Hepatic stellate cell (primary cell): ENCODE measurements at regions not wholly inside any gene's neighbourhood (a gene's known extent, or its start where the extent isn't known, plus 50 kb on each side); places are given as distances from the start of the nearest gene placed in this dataset.
A peak's percentile ranks its signal among the peaks of the same experiment; 100 is the strongest.
"Not testable (repeated sequence)": the region's sequence is repeated elsewhere in the genome, so short reads cannot be mapped to it uniquely, and the experiment has no call there.

ENCODE experiments used
- DNase-seq: peaks from one replicate; pipeline ENCODE4 v3.0.0; 2011; ENCODE audit warnings: low spot score

GRCh38 chr7:13792208-13792607 is 197.3 kb downstream of the ETV1 start:
- no peak for DNase-seq

GRCh38 chr7:13793926-13794325 is 195.5 kb downstream of the ETV1 start:
- no peak for DNase-seq

- DNase-seq = no peak
Measured at GRCh38 chr7:13794581-13794980, 194.9 kb downstream of the ETV1 start.

- no peak for DNase-seq
Measured at GRCh38 chr7:13797545-13797944, 191.9 kb downstream of the ETV1 start.

- peak; percentile 21 for DNase-seq
Measured at GRCh38 chr7:13800694-13801448, 188.6 kb downstream of the ETV1 start.

- no peak for DNase-seq
Measured at GRCh38 chr7:13801669-13802068, 187.8 kb downstream of the ETV1 start.

GRCh38 chr7:13802651-13803050 is 186.8 kb downstream of the ETV1 start:
- DNase-seq = no peak

- no peak for DNase-seq
Measured at GRCh38 chr7:13803134-13803533, 186.3 kb downstream of the ETV1 start.

- DNase-seq = not testable (repeated sequence)
Measured at GRCh38 chr7:13806089-13806867, 183.2 kb downstream of the ETV1 start.

GRCh38 chr7:13817230-13817629 is 172.2 kb downstream of the ETV1 start:
- not testable (repeated sequence) for DNase-seq

- no peak for DNase-seq
Measured at GRCh38 chr7:13821152-13821787, 168.2 kb downstream of the ETV1 start.

GRCh38 chr7:13822678-13823077 is 166.8 kb downstream of the ETV1 start:
- DNase-seq = no peak

- no peak for DNase-seq
Measured at GRCh38 chr7:13826752-13827151, 162.7 kb downstream of the ETV1 start.

GRCh38 chr7:13827716-13828115 is 161.8 kb downstream of the ETV1 start:
- no peak for DNase-seq

GRCh38 chr7:13829231-13829630 is 160.2 kb downstream of the ETV1 start:
- DNase-seq = no peak

- peak; percentile 35 for DNase-seq
Measured at GRCh38 chr7:13829914-13830900, 159.3 kb downstream of the ETV1 start.

GRCh38 chr7:13832346-13832745 is 157.1 kb downstream of the ETV1 start:
- no peak for DNase-seq

GRCh38 chr7:13834328-13834761 is 155.1 kb downstream of the ETV1 start:
- no peak for DNase-seq

- no peak for DNase-seq
Measured at GRCh38 chr7:13835442-13835841, 154.0 kb downstream of the ETV1 start.

GRCh38 chr7:13839063-13839462 is 150.4 kb downstream of the ETV1 start:
- no peak for DNase-seq
